HG03565 (cell line): ENCODE measurements at regions not wholly inside any gene's neighbourhood (a gene's known extent, or its start where the extent isn't known, plus 50 kb on each side); places are given as distances from the start of the nearest gene placed in this dataset.

Experiments used
- ATAC-seq: cut with Tn5 transposase; IDR thresholded peaks from one replicate; pipeline ENCODE4 v1.9.1; 2021; ENCODE audit warnings: mild to moderate bottlenecking, moderate library complexity; ENCODE audit not compliant: unreplicated experiment

DNA sequence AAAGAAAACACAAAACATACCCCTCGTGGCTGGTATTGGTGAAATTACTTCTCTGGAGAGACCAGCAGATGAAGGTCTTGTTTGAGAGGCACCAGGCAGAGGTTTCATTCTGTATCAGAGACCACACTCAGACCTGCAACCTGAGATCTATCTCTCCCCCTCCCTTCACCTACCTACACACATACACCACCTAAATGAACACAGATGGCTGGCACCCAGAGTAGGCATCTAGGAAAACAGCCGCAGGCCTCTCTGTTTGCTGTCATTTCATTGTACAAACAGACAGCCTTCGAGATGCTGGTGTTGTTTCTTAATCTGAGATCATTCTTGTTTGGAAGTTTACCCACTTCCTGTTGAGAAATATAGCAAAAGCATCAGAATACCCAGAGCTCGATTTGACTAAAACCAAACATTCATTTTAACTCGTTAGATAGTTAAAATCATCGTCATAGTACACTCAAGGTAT, 173.9 kb upstream of the SLC25A13 start:
- ATAC-seq, result peak; percentile 83

DNA sequence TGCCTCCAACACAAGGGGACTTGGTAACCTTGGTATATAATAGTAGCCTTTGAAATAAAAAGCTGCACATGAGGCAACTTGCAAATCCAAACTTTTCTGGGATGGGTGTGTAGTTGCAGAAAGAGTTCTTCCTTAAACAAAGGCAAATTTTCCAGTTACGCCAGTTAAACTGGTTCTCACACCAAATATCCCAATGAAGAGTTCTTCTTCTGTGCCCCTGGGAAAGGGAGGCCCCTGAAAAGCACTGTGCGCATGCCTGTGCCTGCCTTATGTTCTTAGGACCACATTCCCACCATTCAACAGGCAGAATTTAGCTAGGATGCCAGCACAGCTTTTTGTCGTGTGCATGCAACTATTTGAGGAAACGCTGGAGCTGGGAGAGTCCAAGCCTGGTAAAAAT, 164.8 kb upstream of the SLC25A13 start:
- no peak for ATAC-seq

- no peak for ATAC-seq
Measured at GRCh38 chr7:96484845-96485244, 162.9 kb upstream of the SLC25A13 start.

- no peak for ATAC-seq
Measured at GRCh38 chr7:96484091-96484490, 162.2 kb upstream of the SLC25A13 start.

GRCh38 chr7:96481796-96482195, 159.9 kb upstream of the SLC25A13 start:
- no peak for ATAC-seq

- ATAC-seq, result no peak
Measured at GRCh38 chr7:96479015-96479645, 157.2 kb upstream of the SLC25A13 start.

DNA sequence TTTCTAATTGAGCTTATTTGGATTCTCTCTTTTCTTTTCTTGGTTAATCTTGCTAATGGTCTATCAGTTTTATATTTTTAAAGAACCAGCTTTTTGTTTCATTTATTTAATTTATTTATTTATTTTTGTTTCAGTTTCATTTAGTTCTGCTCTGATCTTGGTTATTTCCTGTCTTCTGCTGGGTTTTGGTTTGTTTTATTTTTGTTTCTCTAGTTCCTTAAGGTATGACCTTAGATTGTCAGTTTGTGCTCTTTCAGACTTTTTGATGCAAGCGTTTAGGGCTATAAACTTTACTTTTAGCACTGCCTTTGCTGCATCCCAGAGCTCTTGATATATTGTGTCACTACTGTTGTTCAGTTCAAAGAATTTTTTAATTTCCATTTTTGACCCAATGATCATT, 149.7 kb upstream of the SLC25A13 start:
- ATAC-seq, result no peak

DNA sequence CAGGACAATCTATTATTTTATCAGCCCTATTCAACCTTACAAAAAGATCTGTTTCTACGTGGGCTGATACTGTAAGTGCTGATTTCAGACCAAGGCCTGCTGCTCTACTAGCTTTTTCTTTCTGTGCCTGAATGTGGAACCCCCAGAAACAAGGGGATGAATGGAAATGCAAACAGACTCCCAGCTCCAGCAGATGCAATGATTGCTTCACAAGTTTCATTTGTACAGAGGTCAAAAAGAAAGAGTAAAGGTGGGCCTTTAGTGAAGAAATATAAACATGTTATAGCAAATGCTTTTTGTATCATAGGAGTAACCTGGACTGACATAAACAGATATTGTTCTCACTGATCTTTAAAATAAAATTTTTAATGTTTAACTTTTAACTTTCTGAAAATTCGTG, 130.2 kb upstream of the SLC25A13 start:
- ATAC-seq, result no peak

DNA sequence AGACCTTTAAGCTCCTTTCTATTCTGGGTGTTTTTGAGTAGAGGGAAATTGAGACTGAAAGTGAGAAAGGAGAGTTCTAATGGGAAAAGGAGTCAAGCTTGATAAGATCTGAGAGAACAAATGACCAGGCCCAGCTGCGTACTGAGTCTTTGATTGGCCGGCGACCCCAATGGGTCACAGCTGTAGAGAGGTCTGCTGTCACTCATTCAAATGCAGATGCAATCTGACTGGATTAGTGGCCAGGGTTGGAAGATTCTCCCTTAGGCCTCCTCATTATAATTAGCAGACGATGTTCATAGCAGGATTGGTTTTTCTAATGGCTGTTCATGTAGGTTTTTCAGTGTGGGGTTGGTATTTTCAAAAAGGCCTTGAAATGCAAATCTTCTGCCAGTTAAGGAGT, 127.2 kb upstream of the SLC25A13 start:
- ATAC-seq, result no peak

GRCh38 chr7:96447109-96447645, 125.3 kb upstream of the SLC25A13 start:
- no peak for ATAC-seq

DNA sequence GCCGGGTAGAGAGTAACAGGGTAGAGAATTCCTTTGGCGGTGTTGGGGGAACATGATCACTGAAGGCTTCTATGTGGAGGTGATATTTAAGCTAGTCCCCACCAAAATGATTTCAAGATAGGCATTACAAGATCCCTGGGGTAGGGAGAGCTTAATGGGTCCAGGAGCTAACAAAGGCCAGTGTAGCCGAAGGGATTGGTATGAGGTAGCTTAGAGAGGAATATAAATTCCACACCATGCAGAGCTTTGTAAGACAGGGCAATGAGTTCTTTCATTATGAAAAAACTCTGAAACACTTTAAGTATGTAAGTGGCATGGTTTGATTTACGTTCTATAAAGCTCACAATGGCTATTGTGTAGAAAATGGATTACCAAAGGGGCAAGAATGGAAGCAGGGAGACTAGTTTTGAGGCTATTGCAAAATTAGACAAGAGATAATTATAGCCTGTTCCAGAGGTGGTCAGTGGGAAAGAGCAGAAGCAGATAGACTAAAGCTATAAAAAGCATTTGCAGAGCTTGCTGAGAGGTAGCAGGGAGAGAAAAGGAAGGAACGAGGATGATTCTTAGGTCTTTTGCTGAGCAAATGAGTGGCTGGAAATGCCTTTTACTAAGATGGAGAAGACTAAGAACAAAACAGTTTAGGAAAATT, 119.7 kb upstream of the SLC25A13 start:
- no peak for ATAC-seq

DNA sequence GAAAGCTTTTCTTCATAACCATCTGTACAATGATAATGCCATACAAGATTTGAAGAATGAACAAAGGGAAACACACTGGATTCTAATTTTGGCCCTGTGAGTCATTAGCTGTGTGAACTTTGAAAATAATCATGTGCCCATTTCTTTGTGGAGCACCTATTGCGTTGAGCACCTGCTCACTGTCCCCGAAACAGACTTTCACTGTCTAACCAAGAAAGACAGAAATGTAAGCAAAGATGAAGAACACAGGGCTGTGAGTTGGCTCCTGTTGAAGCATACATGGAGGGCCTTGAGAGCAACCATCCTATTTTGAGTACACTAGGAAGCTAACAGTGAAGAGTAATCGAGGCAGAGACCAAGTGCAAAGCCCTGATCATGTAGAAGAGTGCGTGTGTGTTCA, 118.4 kb upstream of the SLC25A13 start:
- ATAC-seq, result no peak

DNA sequence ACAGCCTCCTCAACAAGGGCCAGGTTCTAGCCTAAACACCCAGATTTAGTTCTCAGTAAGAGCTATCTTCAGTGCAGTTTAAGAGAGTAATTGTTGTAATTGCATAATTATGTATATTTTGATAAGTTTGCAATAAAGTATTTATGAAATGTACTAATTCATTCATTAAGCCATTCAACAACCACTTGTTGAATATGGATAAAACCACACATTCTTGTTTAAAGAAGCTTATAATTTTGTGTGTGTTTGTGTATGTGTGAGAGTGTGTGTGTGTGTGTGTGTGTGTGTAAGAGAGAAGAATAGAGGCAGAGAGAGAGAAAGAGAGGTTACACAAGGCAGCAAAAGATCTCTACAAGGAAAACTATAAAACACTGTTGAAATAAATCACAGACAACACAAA, 115.0 kb upstream of the SLC25A13 start:
- no peak for ATAC-seq

- no peak for ATAC-seq
Measured at GRCh38 chr7:96430356-96430755, 108.5 kb upstream of the SLC25A13 start.

DNA sequence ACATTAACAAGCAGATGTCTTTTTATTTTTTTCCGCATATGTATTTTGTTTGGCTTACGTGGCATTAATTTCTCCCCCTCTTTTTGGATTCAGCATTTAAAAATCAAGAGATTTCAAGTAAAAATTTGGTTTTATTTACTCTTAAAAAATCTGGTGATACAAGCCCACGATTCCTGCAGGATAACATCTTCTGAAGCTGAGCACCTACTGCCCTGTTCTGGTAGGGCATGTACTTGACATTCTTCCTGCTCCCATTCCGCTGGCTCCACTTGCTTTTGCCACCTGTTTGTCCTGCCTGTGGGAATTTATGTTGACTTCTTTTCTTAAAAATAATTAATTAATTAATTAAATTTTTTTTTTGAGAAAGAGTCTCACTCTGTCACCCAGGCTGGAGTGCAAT, 105.2 kb upstream of the SLC25A13 start:
- no peak for ATAC-seq

DNA sequence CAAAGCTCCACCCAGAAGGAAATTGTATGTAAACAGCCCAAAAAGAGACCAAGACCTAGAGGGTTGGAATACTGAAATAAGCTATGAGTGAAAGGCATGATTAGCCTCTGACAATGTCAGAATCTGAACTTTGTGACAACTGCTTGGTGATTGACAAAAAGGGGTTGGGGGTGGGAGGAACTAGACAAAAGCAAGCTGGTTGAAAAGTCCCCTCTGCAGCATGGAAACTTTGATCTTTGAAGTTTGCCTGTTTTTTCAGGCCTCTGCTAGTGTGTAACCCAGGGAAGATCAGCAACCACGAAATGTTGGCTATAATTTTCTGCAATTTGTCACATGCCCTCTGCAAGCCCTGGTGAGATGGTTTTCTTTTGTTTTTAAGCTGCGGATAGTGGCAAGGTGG, 104.8 kb upstream of the SLC25A13 start:
- no peak for ATAC-seq

DNA sequence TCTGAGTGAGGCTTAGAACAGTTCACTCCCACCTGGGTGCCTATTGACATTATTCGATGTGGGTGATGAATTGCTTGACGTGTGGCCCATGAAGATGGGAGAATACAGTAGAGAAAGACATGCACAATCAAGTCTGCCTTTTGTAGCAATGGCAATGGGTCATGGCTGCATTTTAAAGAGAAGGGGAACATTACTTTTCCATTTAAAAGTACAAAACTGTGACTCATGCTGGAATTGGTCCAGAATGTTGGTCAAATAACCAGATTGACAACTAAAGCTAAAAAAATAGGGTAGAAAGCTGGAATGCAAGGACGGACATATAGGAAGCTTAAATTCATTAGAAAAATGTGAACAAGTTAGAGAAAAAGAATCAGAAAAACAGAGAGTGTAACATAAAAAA, 104.1 kb upstream of the SLC25A13 start:
- no peak for ATAC-seq

- ATAC-seq, result no peak
Measured at GRCh38 chr7:96424411-96424810, 102.5 kb upstream of the SLC25A13 start.

DNA sequence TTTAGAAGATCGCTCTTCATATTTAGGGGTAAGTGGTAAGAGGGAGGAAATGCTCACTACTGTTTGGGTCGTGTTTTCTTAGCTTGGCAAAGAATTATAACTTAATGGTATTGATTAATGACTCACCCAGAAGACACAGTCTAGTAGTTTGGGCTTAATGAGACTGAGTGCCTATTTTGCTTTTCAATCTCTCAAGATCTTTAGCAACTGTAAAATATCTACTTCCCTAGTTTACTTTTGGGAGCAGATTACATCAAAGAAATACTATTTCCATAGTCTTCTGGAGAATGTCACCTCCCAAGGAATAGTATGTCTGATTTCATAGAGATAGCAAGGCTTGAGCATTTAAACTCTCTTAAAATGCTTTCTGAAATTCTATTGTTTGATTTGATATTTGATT, 100.5 kb upstream of the SLC25A13 start:
- ATAC-seq, result no peak

DNA sequence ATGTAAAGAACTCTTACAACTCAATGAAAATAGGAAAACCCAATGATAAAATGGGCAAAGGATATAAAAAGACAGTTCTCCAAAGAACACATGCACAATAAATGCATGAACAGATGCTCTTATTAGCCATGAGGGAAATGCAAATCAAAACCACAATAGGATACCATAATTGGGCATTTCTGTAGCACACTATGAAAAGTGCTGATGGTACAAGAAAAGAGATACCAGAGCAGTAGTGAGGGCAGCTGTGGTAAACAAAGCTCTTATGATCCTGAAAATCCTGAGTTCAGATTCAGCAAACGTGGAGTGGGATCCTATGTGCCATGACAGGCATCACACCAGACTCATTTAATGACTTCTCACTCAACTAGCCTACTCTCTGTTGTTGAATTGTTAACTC, 96.7 kb upstream of the SLC25A13 start:
- ATAC-seq, result no peak

DNA sequence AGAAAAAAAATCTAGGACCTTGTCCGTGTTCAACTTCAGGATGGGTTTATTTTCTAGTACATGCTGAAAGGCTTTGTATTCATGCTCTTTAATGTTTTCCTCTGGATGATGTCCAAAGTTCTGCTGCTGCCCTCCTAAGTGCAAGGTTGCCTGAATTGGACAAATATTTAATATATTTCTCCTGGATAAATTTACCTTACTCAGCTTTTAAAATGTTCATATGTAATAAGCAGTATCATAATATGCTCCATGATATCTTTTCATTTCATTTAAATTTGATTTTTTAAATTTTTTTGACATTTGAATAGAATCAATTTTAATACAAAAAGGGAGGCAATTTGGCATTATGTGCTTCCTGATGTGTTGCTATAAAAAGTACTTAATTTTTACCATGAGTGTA, 95.9 kb upstream of the SLC25A13 start:
- no peak for ATAC-seq

DNA sequence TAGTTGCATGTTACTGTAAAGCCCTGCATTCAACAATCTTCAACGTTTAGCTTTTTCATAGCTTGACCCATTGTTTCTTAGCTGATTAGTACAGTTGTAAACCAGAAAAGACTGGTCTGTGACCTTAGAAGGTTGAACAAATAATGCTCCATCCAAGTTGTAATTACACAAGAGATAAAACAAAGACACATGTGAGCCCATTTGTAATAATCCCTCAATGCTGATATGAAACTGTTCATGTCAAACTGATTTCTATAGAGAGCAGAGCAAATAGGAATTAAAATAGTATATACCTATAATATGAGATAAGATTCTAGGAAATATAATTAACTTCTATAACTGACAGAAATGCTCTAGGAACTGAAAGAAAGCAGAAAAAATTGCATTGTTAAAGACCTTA, 94.7 kb upstream of the SLC25A13 start:
- ATAC-seq, result no peak

- ATAC-seq, result no peak
Measured at GRCh38 chr7:96416116-96416515, 94.2 kb upstream of the SLC25A13 start.
